Activated gamma-delta T cell (primary cell): ENCODE measurements at regions not wholly inside any gene's neighbourhood (a gene's known extent, or its start where the extent isn't known, plus 50 kb on each side); places are given as distances from the start of the nearest gene placed in this dataset.
"Not testable (repeated sequence)": the region's sequence is repeated elsewhere in the genome, so short reads cannot be mapped to it uniquely, and the experiment has no call there.

Source experiments
- DNase-seq: peaks from one replicate; lab custom pipeline; 2025; lab: John Stamatoyannopoulos, UW

- no peak for DNase-seq
These were observed 163.2 kb upstream of the NBPF11 start for GRCh38 chr1:148315071-148315811.

- no peak for DNase-seq
These were observed 158.7 kb upstream of the NBPF11 start for GRCh38 chr1:148310807-148311206.

DNA sequence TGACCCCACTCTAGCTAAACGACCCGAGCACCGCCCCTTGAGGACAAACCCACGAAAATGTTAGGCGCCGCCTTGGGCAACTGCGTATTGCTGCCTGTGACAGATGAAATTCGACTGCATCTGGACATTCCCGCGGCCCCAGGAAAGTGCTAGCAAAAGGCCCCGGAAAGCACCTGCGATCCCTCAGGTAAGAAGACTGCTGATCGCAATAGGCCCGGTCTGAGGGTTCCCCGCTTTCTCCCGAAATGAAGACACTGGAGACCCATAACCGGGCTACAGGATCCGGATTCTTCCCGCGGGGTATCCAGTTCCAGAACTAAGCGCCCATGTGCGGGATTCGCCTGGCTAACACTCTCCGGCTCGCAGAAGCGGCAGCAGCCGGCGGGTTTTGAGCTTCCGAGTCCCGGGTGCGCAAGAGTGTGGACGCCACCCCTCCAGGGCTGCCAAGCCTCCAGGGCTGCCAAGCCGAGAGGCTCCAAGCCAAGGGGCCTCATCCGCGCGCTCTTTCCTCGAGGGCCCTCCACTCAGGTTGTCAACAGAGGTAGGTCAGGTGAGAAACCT is 157.9 kb upstream of the NBPF11 start:
- no peak for DNase-seq

GRCh38 chr1:148308832-148309458 is 156.9 kb upstream of the NBPF11 start:
- DNase-seq, result no peak

DNA sequence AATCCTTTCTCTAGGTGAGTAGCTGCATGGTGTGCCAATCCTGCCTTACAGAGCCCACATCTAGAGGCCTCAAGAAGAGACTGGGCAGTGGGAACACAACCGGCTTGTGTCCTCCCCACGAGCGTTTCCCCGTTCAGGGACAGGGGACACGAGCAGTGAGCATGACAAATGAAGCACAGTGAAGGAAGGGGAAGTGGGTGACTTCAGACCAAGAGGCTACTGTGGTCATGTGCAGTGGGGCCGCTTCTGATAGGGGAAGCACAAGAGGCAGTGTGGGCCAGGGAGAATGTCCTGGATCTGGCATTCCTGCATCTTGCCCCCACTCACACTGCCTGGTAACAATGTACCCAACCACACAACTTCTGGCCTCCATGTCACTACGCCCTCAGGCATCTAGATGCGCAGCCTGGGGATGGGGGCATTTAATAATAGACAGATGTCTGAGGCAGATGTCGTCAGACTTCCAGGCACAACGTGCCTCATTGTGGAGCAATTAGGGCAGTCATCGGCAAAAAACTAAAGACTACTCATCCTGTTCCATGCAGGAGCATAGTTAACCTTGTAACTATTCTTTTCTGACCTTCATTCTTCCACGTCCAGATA is 155.6 kb upstream of the NBPF11 start:
- DNase-seq, result no peak

DNA sequence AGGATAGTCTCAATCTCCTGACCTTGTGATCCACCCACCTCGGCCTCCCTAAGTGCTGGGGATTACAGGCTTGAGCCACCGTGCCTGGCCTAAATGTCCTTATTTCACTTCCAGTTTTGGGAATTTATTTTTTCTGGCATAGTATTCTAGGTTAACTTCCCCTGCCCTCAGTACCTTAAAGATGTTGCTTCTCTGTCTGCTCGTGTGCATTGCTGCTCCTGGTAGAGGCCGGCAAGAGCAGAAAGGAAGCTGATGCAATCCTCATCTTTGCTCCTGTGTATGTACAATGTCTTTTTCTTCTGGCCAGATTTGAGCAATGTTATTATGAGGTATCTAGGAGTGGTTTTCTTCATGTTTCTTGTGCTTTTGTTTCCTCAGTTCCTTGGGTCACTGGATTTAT is 152.9 kb upstream of the NBPF11 start:
- not testable (repeated sequence) for DNase-seq

- DNase-seq, result not testable (repeated sequence)
These were observed 150.7 kb upstream of the NBPF11 start for GRCh38 chr1:148302586-148303364.

- DNase-seq, result not testable (repeated sequence)
These were observed 145.8 kb upstream of the NBPF11 start for GRCh38 chr1:148297852-148298251.

GRCh38 chr1:148296511-148296910 is 144.4 kb upstream of the NBPF11 start:
- DNase-seq, result no peak

DNA sequence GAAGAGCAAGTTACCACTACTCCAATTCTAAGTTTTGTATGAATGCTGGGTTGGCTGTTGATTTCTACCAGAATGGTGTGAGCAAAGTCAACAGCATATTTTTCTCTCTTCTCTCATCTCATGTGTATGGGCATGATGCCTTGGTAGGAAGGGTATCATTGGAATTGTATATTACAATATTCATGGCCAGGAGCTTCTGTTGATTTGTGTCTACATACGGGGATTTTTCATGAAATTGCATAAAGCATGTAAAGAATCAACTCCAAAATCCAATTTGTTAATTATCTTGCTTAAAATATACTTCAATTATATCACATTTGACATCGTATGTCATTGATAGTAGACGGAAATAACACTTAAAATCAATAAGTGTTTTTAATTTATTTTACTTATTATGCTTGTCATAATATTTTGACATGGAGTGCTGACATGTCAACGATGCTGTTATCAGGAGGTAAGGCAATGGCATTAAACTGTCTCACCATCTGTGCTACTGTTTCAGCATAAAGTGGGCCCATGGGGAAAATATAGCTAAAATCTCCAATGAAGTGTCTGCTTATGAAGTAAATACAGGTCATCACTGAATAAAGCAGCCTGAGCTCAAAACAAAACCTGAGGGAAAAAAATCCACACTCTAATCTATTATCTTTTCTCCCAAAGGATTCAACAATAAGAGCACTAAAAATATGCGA is 142.2 kb upstream of the NBPF11 start:
- DNase-seq, result no peak

- no peak for DNase-seq
These were observed 141.6 kb upstream of the NBPF11 start for GRCh38 chr1:148293651-148294050.

DNA sequence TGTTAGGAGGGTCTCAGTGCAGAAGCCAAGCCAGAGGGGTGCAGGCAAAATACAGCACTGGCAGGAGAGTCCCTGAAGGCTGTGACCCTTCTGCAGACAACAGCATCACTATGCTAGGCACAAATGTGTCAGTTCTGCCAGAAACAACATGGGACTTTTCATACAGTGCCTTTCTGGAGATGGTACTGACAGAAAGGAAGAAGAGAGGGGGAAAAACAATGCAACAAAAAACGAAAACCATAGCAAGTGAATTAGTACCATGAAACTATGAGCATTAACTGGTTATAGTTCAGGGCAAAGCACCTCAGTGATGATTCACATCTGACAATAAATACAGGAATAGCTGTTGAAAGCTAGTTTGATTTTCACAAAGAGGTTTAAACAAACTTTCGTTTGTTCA is 140.8 kb upstream of the NBPF11 start:
- no peak for DNase-seq

GRCh38 chr1:148290881-148291280 is 138.8 kb upstream of the NBPF11 start:
- no peak for DNase-seq

GRCh38 chr1:148289647-148290046 is 137.6 kb upstream of the NBPF11 start:
- no peak for DNase-seq

DNA sequence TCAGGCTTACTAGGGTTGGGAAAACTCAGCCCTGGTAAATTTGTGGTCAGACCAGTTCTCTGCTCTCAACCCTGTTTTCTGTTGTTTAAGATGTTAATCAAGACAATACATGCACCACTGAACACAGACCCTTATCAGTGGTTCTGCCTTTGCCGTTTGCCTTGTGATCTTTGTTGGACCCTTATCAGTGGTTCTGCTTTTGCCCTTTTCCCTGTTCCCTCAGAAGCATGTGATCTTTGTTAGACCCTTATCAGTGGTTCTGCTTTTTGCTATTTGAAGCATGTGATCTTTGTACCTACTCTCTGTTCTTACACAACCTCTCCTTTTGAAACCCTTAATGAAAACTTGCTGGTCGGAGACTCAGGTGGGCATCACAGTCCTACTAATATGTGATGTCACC is 133.9 kb upstream of the NBPF11 start:
- DNase-seq, result not testable (repeated sequence)

- DNase-seq, result not testable (repeated sequence)
These were observed 128.9 kb upstream of the NBPF11 start for GRCh38 chr1:148280831-148281572.

DNA sequence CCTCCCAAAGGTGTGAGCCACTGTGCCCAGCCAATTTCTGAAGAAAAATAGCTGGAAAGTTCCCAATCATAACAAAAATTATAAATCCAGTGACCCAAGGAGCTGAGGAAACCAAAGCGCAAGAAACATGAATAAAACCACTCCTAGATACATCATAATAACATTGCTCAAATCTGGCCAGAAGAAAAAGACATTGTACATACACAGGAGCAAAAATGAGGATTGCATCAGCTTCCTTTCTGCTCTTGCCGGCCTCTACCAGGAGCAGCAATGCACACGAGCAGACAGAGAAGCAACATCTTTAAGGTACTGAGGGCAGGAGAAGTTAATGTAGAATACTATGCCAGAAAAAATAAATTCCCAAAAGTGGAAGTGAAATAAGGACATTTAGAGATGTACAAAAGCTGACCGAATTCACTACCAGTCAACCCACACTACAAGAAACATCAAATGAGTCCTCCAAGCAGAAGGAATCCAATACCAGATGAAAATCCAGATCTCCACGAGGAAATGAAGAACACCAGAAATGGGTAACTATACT is 127.0 kb upstream of the NBPF11 start:
- not testable (repeated sequence) for DNase-seq

DNA sequence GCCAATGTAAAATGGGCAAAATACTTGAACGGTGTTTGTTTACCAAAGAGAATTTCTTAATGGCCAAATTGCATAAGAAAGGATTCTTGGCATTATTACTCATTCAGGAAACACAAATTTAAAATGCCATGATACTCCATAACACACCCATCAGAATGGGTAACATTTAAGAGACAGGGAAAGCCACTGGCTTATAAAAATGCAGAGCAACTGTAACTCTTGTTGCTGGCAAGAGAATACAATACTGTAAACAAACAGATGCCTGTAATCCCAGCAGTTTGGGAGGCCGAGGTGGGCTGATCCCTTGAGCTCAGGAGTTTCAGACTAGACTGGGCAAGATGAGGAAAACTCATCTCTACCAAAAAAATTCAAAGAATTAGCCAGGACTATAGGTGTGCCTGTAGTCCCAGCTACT is 125.8 kb upstream of the NBPF11 start:
- DNase-seq, result not testable (repeated sequence)

GRCh38 chr1:148267066-148267465 is 115.0 kb upstream of the NBPF11 start:
- not testable (repeated sequence) for DNase-seq
